Nephron progenitor cell (in vitro differentiated cells): ENCODE measurements at regions not wholly inside any gene's neighbourhood (a gene's known extent, or its start where the extent isn't known, plus 50 kb on each side); places are given as distances from the start of the nearest gene placed in this dataset.

Experiments used
- DNase-seq: peaks from one replicate; pipeline ENCODE4 v3.0.0; 2021
- H3K27ac Mint-ChIP-seq: 2 replicates; pipeline ENCODE4 v1.8.0; 2021; ENCODE audit warnings: mild to moderate bottlenecking, moderate library complexity, mixed read lengths
- H3K27me3 Mint-ChIP-seq: 2 replicates; pipeline ENCODE4 v1.8.0; 2021; ENCODE audit warnings: mild to moderate bottlenecking, low read depth, mixed read lengths; ENCODE audit not compliant: poor library complexity
- H3K36me3 Mint-ChIP-seq: 2 replicates; pipeline ENCODE4 v1.8.0; 2021; ENCODE audit warnings: low read depth, mixed read lengths
- H3K4me1 Mint-ChIP-seq: 2 replicates; pipeline ENCODE4 v1.8.0; 2021; ENCODE audit warnings: mixed read lengths
- H3K4me3 Mint-ChIP-seq: 2 replicates; pipeline ENCODE4 v1.8.0; 2021; ENCODE audit warnings: mild to moderate bottlenecking, moderate library complexity, mixed read lengths
- H3K9me3 Mint-ChIP-seq: 2 replicates; pipeline ENCODE4 v1.8.0; 2021; ENCODE audit warnings: mild to moderate bottlenecking, moderate library complexity, mixed read lengths
- TF ChIP-seq, protein P1 (sequence below): fragments of 200-600 bp; sonication (generic); IDR thresholded peaks from 2 replicates; pipeline ENCODE4 v1.5.0; 2021; ENCODE audit warnings: antibody characterized with exemption

DNA sequence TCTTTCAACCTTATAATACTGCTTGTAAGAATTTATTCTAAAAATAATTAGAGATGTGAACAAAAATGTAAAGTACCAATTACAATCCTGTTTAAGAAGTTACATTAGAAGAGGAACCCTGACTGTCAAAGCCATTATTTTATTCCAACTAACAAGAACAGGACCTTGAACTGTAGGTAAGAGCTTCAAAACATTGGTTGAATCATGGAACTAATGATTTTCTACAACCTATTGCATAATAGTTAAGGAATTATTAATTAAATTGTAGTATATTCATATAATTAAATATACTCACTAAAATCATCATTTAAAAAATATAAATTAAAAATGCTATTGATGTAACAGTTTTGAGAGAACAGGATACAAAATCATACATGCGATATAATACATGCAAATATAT lies 649.4 kb upstream of the KIRREL3 start:
- H3K36me3 Mint-ChIP-seq = no peaks in the 10 kb centered on the region
- H3K27me3 Mint-ChIP-seq = peaks cover 3% of the 10 kb centered on the region
- TF ChIP-seq, protein P1, sequence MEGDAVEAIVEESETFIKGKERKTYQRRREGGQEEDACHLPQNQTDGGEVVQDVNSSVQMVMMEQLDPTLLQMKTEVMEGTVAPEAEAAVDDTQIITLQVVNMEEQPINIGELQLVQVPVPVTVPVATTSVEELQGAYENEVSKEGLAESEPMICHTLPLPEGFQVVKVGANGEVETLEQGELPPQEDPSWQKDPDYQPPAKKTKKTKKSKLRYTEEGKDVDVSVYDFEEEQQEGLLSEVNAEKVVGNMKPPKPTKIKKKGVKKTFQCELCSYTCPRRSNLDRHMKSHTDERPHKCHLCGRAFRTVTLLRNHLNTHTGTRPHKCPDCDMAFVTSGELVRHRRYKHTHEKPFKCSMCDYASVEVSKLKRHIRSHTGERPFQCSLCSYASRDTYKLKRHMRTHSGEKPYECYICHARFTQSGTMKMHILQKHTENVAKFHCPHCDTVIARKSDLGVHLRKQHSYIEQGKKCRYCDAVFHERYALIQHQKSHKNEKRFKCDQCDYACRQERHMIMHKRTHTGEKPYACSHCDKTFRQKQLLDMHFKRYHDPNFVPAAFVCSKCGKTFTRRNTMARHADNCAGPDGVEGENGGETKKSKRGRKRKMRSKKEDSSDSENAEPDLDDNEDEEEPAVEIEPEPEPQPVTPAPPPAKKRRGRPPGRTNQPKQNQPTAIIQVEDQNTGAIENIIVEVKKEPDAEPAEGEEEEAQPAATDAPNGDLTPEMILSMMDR = no peak
- H3K9me3 Mint-ChIP-seq = no peaks in the 10 kb centered on the region
- peaks cover 5% of the 10 kb centered on the region for H3K4me1 Mint-ChIP-seq
- H3K4me3 Mint-ChIP-seq = no peak overlapping the region
- no peak for DNase-seq
- no peak overlapping the region for H3K27ac Mint-ChIP-seq

DNA sequence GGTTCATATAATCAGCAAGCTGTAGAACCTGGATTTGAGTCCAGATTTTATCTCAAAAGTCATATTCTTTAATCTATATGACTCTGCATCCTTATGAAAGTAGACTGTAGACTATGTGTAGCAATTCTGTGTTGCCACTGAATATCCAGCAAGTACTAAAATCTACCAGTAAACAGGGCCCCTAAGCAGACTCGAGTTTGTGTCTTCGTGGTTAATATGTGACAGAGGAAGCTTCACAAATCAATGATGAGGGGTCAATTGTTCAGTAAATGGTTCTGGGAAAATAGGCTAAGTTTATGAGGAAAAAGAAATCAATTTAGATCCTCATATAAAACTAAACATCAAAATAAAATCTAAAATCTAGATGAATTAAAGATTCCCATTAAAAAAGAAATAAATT lies 648.5 kb upstream of the KIRREL3 start:
- Mint-ChIP-seq H3K27me3 (peaks cover 3% of the 10 kb centered on the region), H3K4me1 (peaks cover 7% of the 10 kb centered on the region), H3K36me3 (no peaks in the 10 kb centered on the region), H3K4me3 (no peak overlapping the region), H3K27ac (no peak overlapping the region), H3K9me3 (no peaks in the 10 kb centered on the region)
- no peak for DNase-seq
- TF ChIP-seq, protein P1 = no peak

DNA sequence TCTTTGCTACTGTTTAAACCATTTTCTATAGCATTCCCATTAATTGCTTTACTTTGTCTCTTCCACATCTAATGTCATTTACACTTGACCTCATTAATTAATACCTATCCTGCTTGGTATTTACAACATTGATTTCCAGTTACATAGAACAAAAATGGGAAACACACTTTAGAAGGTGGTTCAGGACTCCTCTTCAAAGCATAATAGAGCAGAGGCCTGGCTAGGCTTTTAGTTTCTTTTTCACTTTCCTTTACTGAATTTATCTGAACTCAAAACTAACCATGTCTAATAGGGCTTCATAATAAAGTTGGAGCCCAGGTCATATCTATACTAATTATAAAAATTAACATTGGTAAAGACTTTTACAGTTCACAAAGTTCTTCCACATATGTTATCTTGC lies 648.0 kb upstream of the KIRREL3 start:
- DNase-seq = no peak
- Mint-ChIP-seq H3K9me3 (no peaks in the 10 kb centered on the region), H3K4me1 (peaks cover 12% of the 10 kb centered on the region), H3K27me3 (peaks cover 3% of the 10 kb centered on the region), H3K27ac (no peak overlapping the region), H3K36me3 (no peaks in the 10 kb centered on the region), H3K4me3 (no peak overlapping the region)
- TF ChIP-seq, protein P1 = no peak

DNA sequence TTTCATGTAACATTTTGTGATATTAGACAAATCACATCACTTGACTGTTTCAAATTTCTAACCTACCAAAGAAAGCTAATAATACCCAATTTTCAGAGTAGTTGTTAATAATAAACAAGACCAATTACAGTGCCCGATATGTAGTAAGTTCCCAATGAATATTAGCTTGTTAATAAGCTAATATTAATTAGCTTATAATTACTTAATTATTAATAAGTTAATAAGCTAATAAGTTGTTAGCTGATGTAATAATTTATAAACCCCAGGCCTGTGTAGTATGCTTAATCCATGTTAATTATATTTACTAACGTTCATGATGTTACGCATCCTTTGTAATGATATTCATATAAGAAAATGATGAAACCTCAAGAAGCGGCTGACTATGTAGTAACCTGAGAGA lies 643.8 kb upstream of the KIRREL3 start:
- Mint-ChIP-seq H3K36me3 (no peaks in the 10 kb centered on the region), H3K9me3 (no peaks in the 10 kb centered on the region), H3K27ac (no peak overlapping the region), H3K4me1 (peaks cover 54% of the 10 kb centered on the region), H3K4me3 (no peak overlapping the region), H3K27me3 (no peaks in the 10 kb centered on the region)
- TF ChIP-seq, protein P1 = no peak
- no peak for DNase-seq

DNA sequence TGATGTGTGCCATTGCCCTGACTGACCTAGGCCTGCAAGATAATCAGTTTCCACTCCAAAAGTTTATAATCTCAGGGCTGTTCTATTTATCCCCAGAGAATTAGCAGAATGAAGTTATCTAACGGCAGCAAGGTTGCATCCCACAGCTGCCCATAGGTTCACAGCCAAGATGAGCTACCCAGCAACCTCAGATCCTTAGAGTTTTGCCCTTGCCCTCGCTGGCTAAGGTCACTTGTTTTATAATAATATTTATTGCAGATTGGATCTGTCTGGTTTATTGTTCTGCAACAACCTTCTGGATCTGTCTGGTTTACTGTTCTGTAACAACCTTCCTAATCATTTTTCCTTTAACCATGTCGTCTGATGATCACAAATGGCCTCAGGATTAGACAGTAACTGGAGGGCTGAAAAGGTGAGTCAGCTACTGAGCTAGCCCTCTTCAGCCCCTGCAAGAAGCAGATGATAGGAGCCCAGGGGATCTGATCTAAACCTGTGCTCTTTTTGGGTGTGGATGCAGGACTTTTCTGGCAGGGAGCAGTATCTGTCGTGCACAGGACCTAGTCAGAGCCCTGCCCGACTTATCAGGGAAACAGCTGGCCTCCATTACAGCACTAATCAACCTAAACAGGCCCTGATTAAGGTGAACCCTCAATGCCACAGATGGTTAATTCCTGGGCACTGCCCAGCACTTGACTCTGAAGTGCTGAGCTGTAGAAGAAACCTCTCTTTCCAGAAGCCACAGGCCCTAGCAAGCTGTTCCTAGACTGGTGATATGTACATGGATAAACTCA lies 642.9 kb upstream of the KIRREL3 start:
- Mint-ChIP-seq H3K4me3 (no peak overlapping the region), H3K9me3 (no peaks in the 10 kb centered on the region), H3K4me1 (peaks cover 60% of the 10 kb centered on the region), H3K27me3 (no peaks in the 10 kb centered on the region), H3K27ac (no peak overlapping the region), H3K36me3 (no peaks in the 10 kb centered on the region)
- TF ChIP-seq, protein P1 = no peak
- DNase-seq = no peak
